GM12878 (cell line): ENCODE measurements at regions not wholly inside any gene's neighbourhood (a gene's known extent, or its start where the extent isn't known, plus 50 kb on each side); places are given as distances from the start of the nearest gene placed in this dataset.

ENCODE experiments used
- ATAC-seq: fragments of 200-7000 bp; cut with Tn5 transposase; 3 replicates; pipeline ENCODE4 v1.9.1; 2020; ENCODE audit warnings: mild to moderate bottlenecking, moderate library complexity
- BruUV-seq: library from RNA; stranded (reverse); fragments of 400-500 nt; replicated peaks from 2 replicates; lab custom pipeline; 2021; lab: Mats Ljungman, UMichigan
- CTCF ChIA-PET: fragments of 300-600 bp; sonication (Branson Sonifier 250); formaldehyde crosslinking; extraction: SDS; loops from one replicate; lab custom pipeline; 2021; ENCODE audit warnings: inconsistent platforms; lab: Yijun Ruan, JAX
- POLR2A ChIA-PET: fragments of 350-600 bp; formaldehyde crosslinking; extraction: SDS; loops from one replicate; lab custom pipeline; 2021; ENCODE audit warnings: inconsistent platforms; lab: Charles Lee
- RAD21 ChIA-PET: fragments of 300-600 bp; sonication (Branson Sonifier 250); formaldehyde crosslinking; loops from one replicate; lab custom pipeline; 2023; ENCODE audit warnings: antibody characterized with exemption; ENCODE audit not compliant: unreplicated experiment; lab: Charles Lee
- SMC1A ChIA-PET: fragments of 300-600 bp; sonication (Branson Sonifier 250); formaldehyde crosslinking; loops from one replicate; lab custom pipeline; 2023; ENCODE audit not compliant: unreplicated experiment, uncharacterized antibody; lab: Charles Lee
- DNase-seq: peaks from one replicate; pipeline ENCODE4 v3.0.0-alpha.2; 2011; ENCODE audit warnings: low read depth, low spot score
- FAIRE-seq: peaks from 3 replicates; lab custom pipeline; 2011; peaks lifted over from hg19 to GRCh38; lab: Jason Lieb, UNC
- H2AFZ ChIP-seq: 2 replicates; pipeline ENCODE4 v1.6.0; 2011; ENCODE audit warnings: low read depth, low read length, control low read depth; ENCODE audit not compliant: control insufficient read depth
- H3K27ac ChIP-seq: 2 replicates; pipeline ENCODE4 v1.5.1; 2011; ENCODE audit warnings: control low read depth; ENCODE audit not compliant: control insufficient read depth, insufficient read depth
- H3K27me3 ChIP-seq, 2 experiments: replicated peaks in 1 of 2; 2 replicates each; pipeline versions ENCODE4 v1.6.0 to v1.6.1; 2011; ENCODE audit warnings: low read length in 1 of 2; ENCODE audit not compliant: control insufficient read depth in 2 of 2, insufficient read depth in 2 of 2
- H3K36me3 ChIP-seq, 2 experiments: 2 replicates each; pipeline ENCODE4 v1.5.1; 2011; ENCODE audit warnings: low read length in 1 of 2; ENCODE audit not compliant: control insufficient read depth in 2 of 2, insufficient read depth in 2 of 2
- H3K4me1 ChIP-seq: 2 replicates; pipeline ENCODE4 v1.6.1; 2011; ENCODE audit warnings: mild to moderate bottlenecking, low read length, moderate library complexity, mixed read lengths; ENCODE audit not compliant: control insufficient read depth, insufficient read depth
- H3K4me2 ChIP-seq: 2 replicates; pipeline ENCODE4 v1.6.0; 2011; ENCODE audit warnings: control low read depth; ENCODE audit not compliant: control insufficient read depth, insufficient read depth
- H3K4me3 ChIP-seq: fragments of 200-600 bp; sonication (generic); 2 replicates; pipeline ENCODE4 v1.5.1; 2016
- H3K79me2 ChIP-seq: 2 replicates; pipeline ENCODE4 v1.6.0; 2011; ENCODE audit warnings: low read length; ENCODE audit not compliant: control insufficient read depth, insufficient read depth
- H3K9ac ChIP-seq: 2 replicates; pipeline ENCODE4 v1.8.0; 2011; ENCODE audit warnings: low read length, control low read depth, mixed read lengths; ENCODE audit not compliant: control insufficient read depth, insufficient read depth
- H3K9me3 ChIP-seq: replicated peaks from 3 replicates; pipeline ENCODE4 v1.5.1; 2011; ENCODE audit warnings: mild to moderate bottlenecking, low read length; ENCODE audit not compliant: control insufficient read depth, insufficient read depth
- H4K20me1 ChIP-seq: 2 replicates; pipeline ENCODE4 v1.6.0; 2011; ENCODE audit not compliant: control insufficient read depth, insufficient read depth
- ATF7 ChIP-seq: fragments of 450-650 bp; IDR thresholded peaks from 2 replicates; pipeline ENCODE4 v1.6.1; 2016; ENCODE audit warnings: low read depth, mild to moderate bottlenecking
- CREB1 ChIP-seq: IDR thresholded peaks from 2 replicates; pipeline ENCODE4 v1.6.1; 2012; ENCODE audit warnings: low read depth, mild to moderate bottlenecking, inconsistent platforms
- EP300 ChIP-seq, 2 experiments: fragments of 150-350 bp in 1 of 2; IDR thresholded peaks; 2 replicates each; pipeline ENCODE4 v1.6.1; 2011 to 2012; ENCODE audit warnings: low read depth in 2 of 2, low read length in 2 of 2, borderline replicate concordance in 1 of 2, improper control_type of control experiment in 1 of 2, inconsistent platforms in 1 of 2; ENCODE audit not compliant: control insufficient read depth in 1 of 2
- FOS ChIP-seq: IDR thresholded peaks from 3 replicates; pipeline ENCODE4 v1.6.1; 2011; ENCODE audit warnings: borderline replicate concordance; ENCODE audit not compliant: insufficient read length; ENCODE audit errors: extremely low read depth
- KLF5 ChIP-seq: fragments of 450-650 bp; IDR thresholded peaks from 2 replicates; pipeline ENCODE4 v1.6.1; 2014; ENCODE audit warnings: mild to moderate bottlenecking; ENCODE audit not compliant: partially characterized antibody
- MEF2A ChIP-seq: IDR thresholded peaks from 2 replicates; pipeline ENCODE4 v1.6.1; 2011; ENCODE audit warnings: low read depth, mild to moderate bottlenecking, low read length, moderate library complexity; ENCODE audit not compliant: insufficient read depth
- POLR2AphosphoS5 ChIP-seq: IDR thresholded peaks from 2 replicates; pipeline ENCODE4 v1.6.1; 2011; ENCODE audit warnings: mild to moderate bottlenecking, low read length, inconsistent platforms
- RAD21 ChIP-seq: IDR thresholded peaks from 2 replicates; pipeline ENCODE4 v1.6.1; 2011; ENCODE audit warnings: mild to moderate bottlenecking, low read depth, low read length, moderate library complexity; ENCODE audit not compliant: insufficient read depth
- STAT1 ChIP-seq: fragments of 450-650 bp; conservative IDR thresholded peaks from 2 replicates; pipeline ENCODE4 v1.6.1; 2014; ENCODE audit warnings: antibody characterized with exemption, mild to moderate bottlenecking
- STAT3 ChIP-seq: IDR thresholded peaks from 2 replicates; pipeline ENCODE4 v1.6.1; 2011; ENCODE audit warnings: low read depth, low read length, improper control_type of control experiment
- YY1 ChIP-seq: IDR thresholded peaks from 2 replicates; pipeline ENCODE4 v1.6.1; 2011; ENCODE audit warnings: low read depth, mild to moderate bottlenecking, low read length
- WGBS: methylation state at CpG from one replicate; pipeline ENCODE4 v1.1.6; 2016; ENCODE audit warnings: low lambda C conversion rate; ENCODE audit not compliant: insufficient replicate concordance, insufficient coverage; ENCODE audit errors: missing lambda C conversion rate; 5-methylcytosine and 5-hydroxymethylcytosine counted together
- in situ Hi-C: fragments of 300-500 bp; cut with MboI; formaldehyde crosslinking; loops from 9 replicates; pipeline ENCODE4 v1.14.3; 2018; ENCODE audit warnings: mixed read lengths
- intact Hi-C: fragments of 100-400 bp; cut with micrococcal nuclease; formaldehyde crosslinking; loops from one replicate; pipeline ENCODE4 v1.14.2; 2022; ENCODE audit not compliant: unreplicated experiment
- TF ChIP-seq, protein P1 (sequence below): fragments of 450-650 bp; IDR thresholded peaks from 2 replicates; pipeline ENCODE4 v1.6.1; 2018; ENCODE audit warnings: mild to moderate bottlenecking, low read depth, moderate library complexity; ENCODE audit not compliant: partially characterized antibody
- TF ChIP-seq, protein P2 (sequence below): fragments of 450-650 bp; IDR thresholded peaks from 2 replicates; pipeline ENCODE4 v1.6.1; 2017; ENCODE audit warnings: mild to moderate bottlenecking
- TF ChIP-seq, protein P3 (sequence below): fragments of 150-350 bp; IDR thresholded peaks from 2 replicates; pipeline ENCODE4 v1.6.1; 2014; ENCODE audit warnings: mild to moderate bottlenecking, low read depth, low read length
- TF ChIP-seq, protein P4 (sequence below): IDR thresholded peaks from 2 replicates; pipeline ENCODE4 v1.6.1; 2012; ENCODE audit warnings: low read depth, low read length, improper control_type of control experiment

DNA sequence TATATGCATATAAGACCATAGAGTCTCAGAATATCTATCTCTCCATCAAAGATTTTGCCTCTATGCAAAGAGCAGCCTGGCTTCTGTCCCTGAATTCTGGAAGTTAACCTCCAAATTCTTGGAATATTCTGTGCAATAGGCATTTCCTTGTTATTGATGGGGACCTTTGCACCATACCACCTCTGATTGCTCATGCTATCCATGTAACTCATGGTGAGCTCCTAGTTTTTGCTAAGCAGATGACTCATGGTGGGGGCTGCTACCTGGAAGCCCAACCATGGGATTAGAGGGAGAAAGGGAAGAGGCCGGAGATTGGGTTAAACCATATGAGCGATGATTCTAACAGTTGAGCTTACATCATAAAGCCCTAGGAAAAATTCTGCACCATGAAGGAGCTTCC is 310.2 kb upstream of the FIGN start:
- H3K79me2 ChIP-seq = no peaks in the 10 kb centered on the region
- in situ Hi-C loops (no loop called here), intact Hi-C loops (no loop called here)
- 88% methylated on average over 2 of the region's 2 CpGs for WGBS
- RAD21 ChIA-PET = no interaction called here
- no peak for ATAC-seq
- POLR2A ChIA-PET = no interaction called here
- no peak for FAIRE-seq
- H3K9me3 ChIP-seq = no peaks in the 10 kb centered on the region; the same call in 2 of the 3 replicates
- no peak overlapping the region for H3K4me3 ChIP-seq
- CTCF ChIA-PET = interaction anchor here (1.1 kb wide), 1 partner anchor 15 kb away, joined by 3 read pairs; no protein-coding TSS in a partner anchor
- H3K27me3 ChIP-seq = no peaks in the 10 kb centered on the region
- no peaks in the 10 kb centered on the region for H3K36me3 ChIP-seq
- H3K9ac ChIP-seq = no peak overlapping the region
- no peak overlapping the region for H3K27ac ChIP-seq
- no peak for DNase-seq
- H2AFZ ChIP-seq = no peak overlapping the region
- no peaks in the 10 kb centered on the region for H3K4me1 ChIP-seq
- H3K4me2 ChIP-seq = no peak overlapping the region
- SMC1A ChIA-PET = no interaction called here
- no peaks in the 10 kb centered on the region for H4K20me1 ChIP-seq
- BruUV-seq = no TSS peak
- TF ChIP-seq YY1 (no peak), STAT3 (no peak), KLF5 (no peak), EP300 (IDR thresholded peaks at IDR 0.05; ENCODE audit: borderline replicate concordance in 1 of 2, control insufficient read depth in 1 of 2, low read depth in 2 of 2, low read length in 2 of 2) (no peak), RAD21 (no peak), MEF2A (no peak), POLR2AphosphoS5 (no peak), FOS (no peak), CREB1 (no peak), STAT1 (no peak), ATF7 (no peak)
- TF ChIP-seq, protein P1, sequence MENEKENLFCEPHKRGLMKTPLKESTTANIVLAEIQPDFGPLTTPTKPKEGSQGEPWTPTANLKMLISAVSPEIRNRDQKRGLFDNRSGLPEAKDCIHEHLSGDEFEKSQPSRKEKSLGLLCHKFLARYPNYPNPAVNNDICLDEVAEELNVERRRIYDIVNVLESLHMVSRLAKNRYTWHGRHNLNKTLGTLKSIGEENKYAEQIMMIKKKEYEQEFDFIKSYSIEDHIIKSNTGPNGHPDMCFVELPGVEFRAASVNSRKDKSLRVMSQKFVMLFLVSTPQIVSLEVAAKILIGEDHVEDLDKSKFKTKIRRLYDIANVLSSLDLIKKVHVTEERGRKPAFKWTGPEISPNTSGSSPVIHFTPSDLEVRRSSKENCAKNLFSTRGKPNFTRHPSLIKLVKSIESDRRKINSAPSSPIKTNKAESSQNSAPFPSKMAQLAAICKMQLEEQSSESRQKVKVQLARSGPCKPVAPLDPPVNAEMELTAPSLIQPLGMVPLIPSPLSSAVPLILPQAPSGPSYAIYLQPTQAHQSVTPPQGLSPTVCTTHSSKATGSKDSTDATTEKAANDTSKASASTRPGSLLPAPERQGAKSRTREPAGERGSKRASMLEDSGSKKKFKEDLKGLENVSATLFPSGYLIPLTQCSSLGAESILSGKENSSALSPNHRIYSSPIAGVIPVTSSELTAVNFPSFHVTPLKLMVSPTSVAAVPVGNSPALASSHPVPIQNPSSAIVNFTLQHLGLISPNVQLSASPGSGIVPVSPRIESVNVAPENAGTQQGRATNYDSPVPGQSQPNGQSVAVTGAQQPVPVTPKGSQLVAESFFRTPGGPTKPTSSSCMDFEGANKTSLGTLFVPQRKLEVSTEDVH = no peak
- TF ChIP-seq, protein P2, sequence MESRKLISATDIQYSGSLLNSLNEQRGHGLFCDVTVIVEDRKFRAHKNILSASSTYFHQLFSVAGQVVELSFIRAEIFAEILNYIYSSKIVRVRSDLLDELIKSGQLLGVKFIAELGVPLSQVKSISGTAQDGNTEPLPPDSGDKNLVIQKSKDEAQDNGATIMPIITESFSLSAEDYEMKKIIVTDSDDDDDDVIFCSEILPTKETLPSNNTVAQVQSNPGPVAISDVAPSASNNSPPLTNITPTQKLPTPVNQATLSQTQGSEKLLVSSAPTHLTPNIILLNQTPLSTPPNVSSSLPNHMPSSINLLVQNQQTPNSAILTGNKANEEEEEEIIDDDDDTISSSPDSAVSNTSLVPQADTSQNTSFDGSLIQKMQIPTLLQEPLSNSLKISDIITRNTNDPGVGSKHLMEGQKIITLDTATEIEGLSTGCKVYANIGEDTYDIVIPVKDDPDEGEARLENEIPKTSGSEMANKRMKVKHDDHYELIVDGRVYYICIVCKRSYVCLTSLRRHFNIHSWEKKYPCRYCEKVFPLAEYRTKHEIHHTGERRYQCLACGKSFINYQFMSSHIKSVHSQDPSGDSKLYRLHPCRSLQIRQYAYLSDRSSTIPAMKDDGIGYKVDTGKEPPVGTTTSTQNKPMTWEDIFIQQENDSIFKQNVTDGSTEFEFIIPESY = no peak
- TF ChIP-seq, protein P3, sequence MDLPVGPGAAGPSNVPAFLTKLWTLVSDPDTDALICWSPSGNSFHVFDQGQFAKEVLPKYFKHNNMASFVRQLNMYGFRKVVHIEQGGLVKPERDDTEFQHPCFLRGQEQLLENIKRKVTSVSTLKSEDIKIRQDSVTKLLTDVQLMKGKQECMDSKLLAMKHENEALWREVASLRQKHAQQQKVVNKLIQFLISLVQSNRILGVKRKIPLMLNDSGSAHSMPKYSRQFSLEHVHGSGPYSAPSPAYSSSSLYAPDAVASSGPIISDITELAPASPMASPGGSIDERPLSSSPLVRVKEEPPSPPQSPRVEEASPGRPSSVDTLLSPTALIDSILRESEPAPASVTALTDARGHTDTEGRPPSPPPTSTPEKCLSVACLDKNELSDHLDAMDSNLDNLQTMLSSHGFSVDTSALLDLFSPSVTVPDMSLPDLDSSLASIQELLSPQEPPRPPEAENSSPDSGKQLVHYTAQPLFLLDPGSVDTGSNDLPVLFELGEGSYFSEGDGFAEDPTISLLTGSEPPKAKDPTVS = no peak
- TF ChIP-seq, protein P4, sequence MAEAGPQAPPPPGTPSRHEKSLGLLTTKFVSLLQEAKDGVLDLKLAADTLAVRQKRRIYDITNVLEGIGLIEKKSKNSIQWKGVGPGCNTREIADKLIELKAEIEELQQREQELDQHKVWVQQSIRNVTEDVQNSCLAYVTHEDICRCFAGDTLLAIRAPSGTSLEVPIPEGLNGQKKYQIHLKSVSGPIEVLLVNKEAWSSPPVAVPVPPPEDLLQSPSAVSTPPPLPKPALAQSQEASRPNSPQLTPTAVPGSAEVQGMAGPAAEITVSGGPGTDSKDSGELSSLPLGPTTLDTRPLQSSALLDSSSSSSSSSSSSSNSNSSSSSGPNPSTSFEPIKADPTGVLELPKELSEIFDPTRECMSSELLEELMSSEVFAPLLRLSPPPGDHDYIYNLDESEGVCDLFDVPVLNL = no peak
